ENCODE measurements at regions not wholly inside any gene's neighbourhood (a gene's known extent, or its start where the extent isn't known, plus 50 kb on each side); places are given as distances from the start of the nearest gene placed in this dataset.

- H3K4me1 ChIP-seq (ENCODE audit: control insufficient read depth, extremely low read depth, insufficient read depth, low read length), result no peaks in the 10 kb centered on the region
- no peaks in the 10 kb centered on the region for H3K9me3 ChIP-seq (replicated peaks; ENCODE audit: control insufficient read depth, insufficient read depth, low read length)
- BruUV-seq (replicated peaks), result no TSS peak
- TF ChIP-seq FOS (IDR thresholded peaks at IDR 0.05; ENCODE audit: borderline replicate concordance, insufficient read depth, low read length) (no peak), JUN (IDR thresholded peaks at IDR 0.05; ENCODE audit: borderline replicate concordance, insufficient read depth, insufficient read length, low read depth) (no peak), GATA2 (IDR thresholded peaks at IDR 0.05; ENCODE audit: insufficient read depth, insufficient read length, low read depth, low read length) (no peak), EZH2 (IDR thresholded peaks at IDR 0.05; ENCODE audit: borderline replicate concordance, low read depth, low read length, severe bottlenecking) (no peak), CTCF (IDR thresholded peaks at IDR 0.05; ENCODE audit: extremely low read depth in 1 of 2, insufficient read depth in 1 of 2, low read depth in 1 of 2, low read length in 2 of 2) (no peak), POLR2AphosphoS5 (IDR thresholded peaks at IDR 0.05; ENCODE audit: insufficient read depth, low read depth, low read length) (no peak), MYC (IDR thresholded peaks at IDR 0.05; ENCODE audit: low read depth, low read length) (no peak)
- H3K36me3 ChIP-seq (ENCODE audit: control insufficient read depth in 2 of 2, extremely low read depth in 1 of 2, insufficient read depth in 2 of 2, low read length in 2 of 2), result no peaks in the 10 kb centered on the region
- no peaks in the 10 kb centered on the region for H3K79me2 ChIP-seq (ENCODE audit: control insufficient read depth, insufficient read depth, low read length)
- dilution Hi-C loops (cut with MboI; ENCODE audit: extremely low pct_ligation_motif_present, low sequenced_read_pairs), result no loop called here
- peaks cover 9 to 17% of the 10 kb centered on the region in 2 experiments for H3K27me3 ChIP-seq (ENCODE audit: control insufficient read depth in 2 of 2, insufficient read depth in 2 of 2, low read length in 2 of 2)
- ChIA-PET POLR2A (no interaction called here), CTCF (interaction anchor here (1.1 kb wide), 1 partner anchor 69 kb away, joined by 4 read pairs; no protein-coding TSS in a partner anchor)
- no peaks in the 10 kb centered on the region for H4K20me1 ChIP-seq (replicated peaks; ENCODE audit: control insufficient read depth, extremely low read depth, insufficient read depth, low read length)
- no peak overlapping the region for H3K27ac ChIP-seq (ENCODE audit: insufficient read depth, low read depth, low read length)
- H2AFZ ChIP-seq (ENCODE audit: low read depth, low read length), result no peak overlapping the region
- no peak overlapping the region for H3K4me3 ChIP-seq (replicated peaks in 1 of 3; ENCODE audit: insufficient read depth in 1 of 3, low read depth in 1 of 3, low read length in 3 of 3)
- no peaks in the 10 kb centered on the region for H3K9me1 ChIP-seq (replicated peaks; ENCODE audit: control insufficient read depth, extremely low read depth, insufficient read depth, low read length)
- H3K9ac ChIP-seq (replicated peaks; ENCODE audit: extremely low read depth, insufficient read depth, low read length), result no peak overlapping the region
- intact Hi-C loops (cut with micrococcal nuclease), result loop anchor here (5.0 kb wide), 1 partner anchor 68 kb away; no protein-coding TSS in a partner anchor
- H3K4me2 ChIP-seq (ENCODE audit: insufficient read depth, low read length), result no peak overlapping the region
- DNase-seq (ENCODE audit: low read depth, low spot score) (no peak), FAIRE-seq (no peak)
Measured at GRCh38 chr9:84103651-84104377, 123.2 kb downstream of the RMI1 start.

Measured in endothelial cell of umbilical vein (primary cell).